Endothelial cell of umbilical vein (primary cell): ENCODE measurements at regions not wholly inside any gene's neighbourhood (a gene's known extent, or its start where the extent isn't known, plus 50 kb on each side); places are given as distances from the start of the nearest gene placed in this dataset.

Experiments used
- BruUV-seq: library from RNA; stranded (reverse); fragments of 400-500 nt; replicated peaks from 2 replicates; lab custom pipeline; 2021; lab: Mats Ljungman, UMichigan
- CTCF ChIA-PET: fragments of 300-600, 350-600 bp; sonication (Branson Sonifier 250); formaldehyde crosslinking; loops from one replicate; lab custom pipeline; 2021; ENCODE audit warnings: antibody characterized with exemption, inconsistent platforms; lab: Charles Lee
- POLR2A ChIA-PET: fragments of 300-600, 350-600 bp; sonication (Branson Sonifier 250); formaldehyde crosslinking; loops from one replicate; lab custom pipeline; 2021; ENCODE audit warnings: antibody characterized with exemption, inconsistent platforms; lab: Charles Lee
- DNase-seq: peaks from one replicate; pipeline ENCODE4 v3.0.0-alpha.2; 2011; ENCODE audit warnings: low read depth, low spot score
- FAIRE-seq: peaks from 2 replicates; lab custom pipeline; 2011; peaks lifted over from hg19 to GRCh38; lab: Jason Lieb, UNC
- H2AFZ ChIP-seq: 2 replicates; pipeline ENCODE4 v1.6.0; 2012; ENCODE audit warnings: low read depth, low read length, control low read depth, inconsistent platforms
- H3K27ac ChIP-seq: 2 replicates; pipeline ENCODE4 v1.5.1; 2011; ENCODE audit warnings: low read depth, mild to moderate bottlenecking, control low read depth, low read length, moderate library complexity; ENCODE audit not compliant: insufficient read depth
- H3K27me3 ChIP-seq, 2 experiments: 2 replicates each; pipeline versions ENCODE4 v1.6.0 to v1.6.1; 2011; ENCODE audit warnings: low read length in 2 of 2, mixed read lengths in 1 of 2; ENCODE audit not compliant: control insufficient read depth in 2 of 2, insufficient read depth in 2 of 2
- H3K36me3 ChIP-seq, 2 experiments: 2 replicates in 1 of 2; 3 replicates in 1 of 2; pipeline ENCODE4 v1.5.1; 2011; ENCODE audit warnings: low read length in 2 of 2, mild to moderate bottlenecking in 1 of 2, moderate library complexity in 1 of 2; ENCODE audit not compliant: control insufficient read depth in 2 of 2, insufficient read depth in 2 of 2; ENCODE audit errors: extremely low read depth in 1 of 2
- H3K4me1 ChIP-seq: 3 replicates; pipeline ENCODE4 v1.5.1; 2011; ENCODE audit warnings: mild to moderate bottlenecking, low read length; ENCODE audit not compliant: control insufficient read depth, insufficient read depth; ENCODE audit errors: extremely low read depth
- H3K4me2 ChIP-seq: 2 replicates; pipeline ENCODE4 v1.6.1; 2011; ENCODE audit warnings: low read length, control low read depth, mixed read lengths; ENCODE audit not compliant: insufficient read depth
- H3K4me3 ChIP-seq, 3 experiments: fragments of 200-600 bp in 1 of 3; sonication (generic), shearing (Covaris generic) in 1 of 3; replicated peaks in 1 of 3; 2 replicates each; pipeline ENCODE4 v1.5.1; 2011 to 2016; ENCODE audit warnings: control low read depth in 3 of 3, low read length in 3 of 3, mild to moderate bottlenecking in 2 of 3, inconsistent platforms in 1 of 3, low read depth in 1 of 3, moderate library complexity in 1 of 3; ENCODE audit not compliant: insufficient read depth in 1 of 3
- H3K79me2 ChIP-seq: 2 replicates; pipeline ENCODE4 v1.6.0; 2012; ENCODE audit warnings: low read length, inconsistent platforms; ENCODE audit not compliant: control insufficient read depth, insufficient read depth
- H3K9ac ChIP-seq: replicated peaks from 2 replicates; pipeline ENCODE3; 2011; ENCODE audit warnings: low read length, control low read depth; ENCODE audit not compliant: insufficient read depth; ENCODE audit errors: extremely low read depth
- H3K9me1 ChIP-seq: replicated peaks from 3 replicates; pipeline ENCODE4 v1.6.0; 2011; ENCODE audit warnings: mild to moderate bottlenecking, low read length; ENCODE audit not compliant: control insufficient read depth, insufficient read depth; ENCODE audit errors: extremely low read depth
- H3K9me3 ChIP-seq: replicated peaks from 2 replicates; pipeline ENCODE4 v1.5.1; 2012; ENCODE audit warnings: low read length, inconsistent platforms; ENCODE audit not compliant: control insufficient read depth, insufficient read depth
- H4K20me1 ChIP-seq: replicated peaks from 2 replicates; pipeline ENCODE3; 2011; ENCODE audit warnings: mild to moderate bottlenecking, low read length; ENCODE audit not compliant: control insufficient read depth, insufficient read depth; ENCODE audit errors: extremely low read depth
- JUN ChIP-seq: IDR thresholded peaks from 2 replicates; pipeline ENCODE4 v1.6.1; 2011; ENCODE audit warnings: borderline replicate concordance, low read depth; ENCODE audit not compliant: insufficient read length, insufficient read depth
- dilution Hi-C: fragments of 300-500 bp; cut with MboI; formaldehyde crosslinking; loops from one replicate; pipeline ENCODE4 v1.15.0; 2019; ENCODE audit warnings: low sequenced_read_pairs; ENCODE audit not compliant: extremely low pct_ligation_motif_present
- intact Hi-C: fragments of 100-400 bp; cut with micrococcal nuclease; formaldehyde crosslinking; loops from one replicate; pipeline ENCODE4 v1.10.0; 2022

GRCh38 chr4:179585761-179586160 is 2143.5 kb upstream of the AGA start:
- H3K9ac ChIP-seq: no peak overlapping the region
- no peak for FAIRE-seq
- H3K79me2 ChIP-seq: no peaks in the 10 kb centered on the region
- no peak for DNase-seq
- CTCF ChIA-PET: no interaction called here
- no peaks in the 10 kb centered on the region for H3K4me1 ChIP-seq
- H3K9me3 ChIP-seq: peaks cover 3% of the 10 kb centered on the region
- H3K4me3 ChIP-seq: no peak overlapping the region
- no peaks in the 10 kb centered on the region for H3K9me1 ChIP-seq
- no peak overlapping the region for H3K27ac ChIP-seq
- H2AFZ ChIP-seq: no peak overlapping the region
- intact Hi-C loops: no loop called here
- POLR2A ChIA-PET: no interaction called here
- no peaks in the 10 kb centered on the region for H3K36me3 ChIP-seq
- H3K27me3 ChIP-seq: no peaks in the 10 kb centered on the region
- dilution Hi-C loops: no loop called here
- TF ChIP-seq JUN: no peak
- no TSS peak for BruUV-seq
- H3K4me2 ChIP-seq: no peak overlapping the region
- no peaks in the 10 kb centered on the region for H4K20me1 ChIP-seq

- BruUV-seq: no TSS peak
- H3K4me2 ChIP-seq: no peak overlapping the region
- FAIRE-seq: no peak
- H3K27ac ChIP-seq: no peak overlapping the region
- H4K20me1 ChIP-seq: no peaks in the 10 kb centered on the region
- no peak for TF ChIP-seq JUN
- no peak overlapping the region for H3K9ac ChIP-seq
- intact Hi-C loops: no loop called here
- no peak overlapping the region for H3K4me3 ChIP-seq
- no peaks in the 10 kb centered on the region for H3K4me1 ChIP-seq
- H2AFZ ChIP-seq: no peak overlapping the region
- H3K9me3 ChIP-seq: peaks cover 3% of the 10 kb centered on the region
- no peaks in the 10 kb centered on the region for H3K36me3 ChIP-seq
- ChIA-PET POLR2A (no interaction called here), CTCF (no interaction called here)
- H3K9me1 ChIP-seq: no peaks in the 10 kb centered on the region
- H3K27me3 ChIP-seq: no peaks in the 10 kb centered on the region
- DNase-seq: no peak
- no peaks in the 10 kb centered on the region for H3K79me2 ChIP-seq
- dilution Hi-C loops: no loop called here
Measured at GRCh38 chr4:179586460-179586859, 2144.2 kb upstream of the AGA start.
